WTC11 (cell line): ENCODE measurements at regions not wholly inside any gene's neighbourhood (a gene's known extent, or its start where the extent isn't known, plus 50 kb on each side); places are given as distances from the start of the nearest gene placed in this dataset.

Experiments
- ATAC-seq: fragments of 200-7000 bp; cut with Tn5 transposase; 2 replicates; pipeline ENCODE4 v1.10.0; 2021; ENCODE audit warnings: mild to moderate bottlenecking, moderate library complexity
- CTCF ChIA-PET: fragments of 300-600 bp; sonication (Branson Sonifier 250); formaldehyde crosslinking; loops from one replicate; lab custom pipeline; 2021; ENCODE audit warnings: antibody characterized with exemption; lab: Charles Lee
- POLR2A ChIA-PET: fragments of 350-600 bp; sonication (Branson Sonifier 250); formaldehyde crosslinking; loops from one replicate; lab custom pipeline; 2021; ENCODE audit warnings: antibody characterized with exemption; lab: Charles Lee
- DNase-seq: peaks from one replicate; pipeline ENCODE4 v3.0.0; 2021; ENCODE audit warnings: low spot score
- H3K27ac Mint-ChIP-seq: 2 replicates; pipeline ENCODE4 v1.8.0; 2021; ENCODE audit warnings: mixed read lengths
- H3K27me3 Mint-ChIP-seq: 2 replicates; pipeline ENCODE4 v1.8.0; 2021; ENCODE audit warnings: low read depth, mild to moderate bottlenecking, moderate library complexity, mixed read lengths
- H3K36me3 Mint-ChIP-seq: 2 replicates; pipeline ENCODE4 v1.8.0; 2021; ENCODE audit warnings: mixed read lengths
- H3K4me1 Mint-ChIP-seq: 2 replicates; pipeline ENCODE4 v1.8.0; 2022; ENCODE audit warnings: mixed read lengths
- H3K4me3 Mint-ChIP-seq: 2 replicates; pipeline ENCODE4 v1.8.0; 2021; ENCODE audit warnings: mild to moderate bottlenecking, moderate library complexity, mixed read lengths
- H3K9me3 Mint-ChIP-seq: 2 replicates; pipeline ENCODE4 v1.8.0; 2021; ENCODE audit warnings: mixed read lengths
- CREB1 ChIP-seq: sonication (generic); formaldehyde crosslinking; IDR thresholded peaks from 2 replicates; pipeline ENCODE4 v1.8.0; 2023; ENCODE audit warnings: mild to moderate bottlenecking, missing genetic modification reagents
- ELF4 ChIP-seq: sonication (generic); formaldehyde crosslinking; IDR thresholded peaks from 2 replicates; pipeline ENCODE4 v1.8.1; 2022; ENCODE audit warnings: low read depth, mild to moderate bottlenecking, moderate library complexity, missing genetic modification reagents
- EMX1 ChIP-seq: fragments of 250-450 bp; sonication (Bioruptor Pico); IDR thresholded peaks from 2 replicates; pipeline ENCODE4 v1.8.0; 2021; ENCODE audit warnings: mild to moderate bottlenecking
- GABPB1 ChIP-seq: sonication (generic); formaldehyde crosslinking; IDR thresholded peaks from 2 replicates; pipeline ENCODE4 v1.8.1; 2023; ENCODE audit warnings: mild to moderate bottlenecking, missing genetic modification reagents
- HMGA2 ChIP-seq: fragments of 250-450 bp; sonication (Bioruptor Pico); IDR thresholded peaks from 2 replicates; pipeline ENCODE4 v1.4.0; 2021; ENCODE audit warnings: mild to moderate bottlenecking, moderate library complexity
- JAZF1 ChIP-seq: fragments of 250-450 bp; sonication (Bioruptor Pico); IDR thresholded peaks from 2 replicates; pipeline ENCODE4 v1.9.0; 2021; ENCODE audit warnings: moderate library complexity, mild to moderate bottlenecking, inconsistent platforms
- KAT7 ChIP-seq: sonication (generic); formaldehyde crosslinking; IDR thresholded peaks from 2 replicates; pipeline ENCODE4 v1.8.1; 2023; ENCODE audit warnings: missing genetic modification reagents, mild to moderate bottlenecking, borderline replicate concordance
- TP53 ChIP-seq: sonication (generic); formaldehyde crosslinking; IDR thresholded peaks from 2 replicates; pipeline ENCODE4 v1.8.1; 2023; ENCODE audit warnings: mild to moderate bottlenecking, missing genetic modification reagents
- ZNF138 ChIP-seq: sonication (generic); formaldehyde crosslinking; conservative IDR thresholded peaks from 2 replicates; pipeline ENCODE4 v1.8.1; 2022; ENCODE audit warnings: mild to moderate bottlenecking, moderate library complexity, missing genetic modification reagents
- ZNF396 ChIP-seq: fragments of 250-450 bp; sonication (Bioruptor Pico); IDR thresholded peaks from 2 replicates; pipeline ENCODE4 v1.8.0; 2021; ENCODE audit warnings: mild to moderate bottlenecking, moderate library complexity, borderline replicate concordance
- TF ChIP-seq, protein P1 (sequence below): sonication (generic); formaldehyde crosslinking; IDR thresholded peaks from 2 replicates; pipeline ENCODE4 v1.8.0; 2022; ENCODE audit warnings: missing genetic modification reagents
- TF ChIP-seq, protein P2 (sequence below): fragments of 250-450 bp; sonication (Bioruptor Pico); IDR thresholded peaks from 2 replicates; pipeline ENCODE4 v1.8.0; 2021; ENCODE audit warnings: mild to moderate bottlenecking
- TF ChIP-seq, protein P3 (sequence below): fragments of 250-450 bp; sonication (Bioruptor Pico); IDR thresholded peaks from 2 replicates; pipeline ENCODE4 v1.9.0; 2021; ENCODE audit warnings: mild to moderate bottlenecking
- TF ChIP-seq, protein P4 (sequence below): fragments of 250-450 bp; sonication (Bioruptor Pico); conservative IDR thresholded peaks from 2 replicates; pipeline ENCODE4 v1.9.0; 2021; ENCODE audit warnings: mild to moderate bottlenecking
- TF ChIP-seq, protein P5 (sequence below): sonication (generic); formaldehyde crosslinking; IDR thresholded peaks from 2 replicates; pipeline ENCODE4 v1.8.1; 2023; ENCODE audit warnings: mild to moderate bottlenecking, moderate library complexity, missing genetic modification reagents
- TF ChIP-seq, protein P6 (sequence below): fragments of 200-600 bp; IDR thresholded peaks from 2 replicates; pipeline ENCODE4 v1.8.0; 2022; ENCODE audit warnings: antibody characterized with exemption

DNA sequence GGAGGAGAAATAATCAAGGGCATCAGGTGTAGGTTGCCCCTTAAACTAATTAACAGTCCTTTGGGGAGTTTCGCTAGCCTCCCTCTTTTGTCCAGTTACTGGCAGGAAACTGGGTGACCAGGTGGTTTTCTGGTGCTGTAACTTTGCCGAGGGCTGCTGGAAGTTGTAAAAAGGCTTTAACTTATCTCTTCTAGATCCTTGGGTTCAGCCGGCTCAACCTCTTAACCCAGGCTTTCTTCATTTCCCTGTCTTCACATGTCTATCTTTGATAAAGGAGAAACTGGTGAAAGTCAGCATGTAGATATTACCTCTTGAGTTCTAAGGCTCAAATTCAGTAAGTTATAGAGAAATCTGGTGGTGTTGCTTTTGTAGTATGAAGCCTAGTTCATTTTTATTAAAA, 289.7 kb upstream of the NRIP1 start:
- peaks cover 2% of the 10 kb centered on the region; the same call in 1 of the 2 replicates for H3K9me3 Mint-ChIP-seq
- no peak overlapping the region for H3K4me3 Mint-ChIP-seq
- no peaks in the 10 kb centered on the region for H3K36me3 Mint-ChIP-seq
- TF ChIP-seq JAZF1 (no peak), KAT7 (no peak), EMX1 (CRISPR knock-in tag) (no peak), ZNF138 (no peak), GABPB1 (CRISPR knock-in tag) (no peak), ELF4 (no peak), HMGA2 (CRISPR knock-in tag) (no peak), ZNF396 (no peak), TP53 (CRISPR knock-in tag) (no peak)
- TF ChIP-seq, protein P1, sequence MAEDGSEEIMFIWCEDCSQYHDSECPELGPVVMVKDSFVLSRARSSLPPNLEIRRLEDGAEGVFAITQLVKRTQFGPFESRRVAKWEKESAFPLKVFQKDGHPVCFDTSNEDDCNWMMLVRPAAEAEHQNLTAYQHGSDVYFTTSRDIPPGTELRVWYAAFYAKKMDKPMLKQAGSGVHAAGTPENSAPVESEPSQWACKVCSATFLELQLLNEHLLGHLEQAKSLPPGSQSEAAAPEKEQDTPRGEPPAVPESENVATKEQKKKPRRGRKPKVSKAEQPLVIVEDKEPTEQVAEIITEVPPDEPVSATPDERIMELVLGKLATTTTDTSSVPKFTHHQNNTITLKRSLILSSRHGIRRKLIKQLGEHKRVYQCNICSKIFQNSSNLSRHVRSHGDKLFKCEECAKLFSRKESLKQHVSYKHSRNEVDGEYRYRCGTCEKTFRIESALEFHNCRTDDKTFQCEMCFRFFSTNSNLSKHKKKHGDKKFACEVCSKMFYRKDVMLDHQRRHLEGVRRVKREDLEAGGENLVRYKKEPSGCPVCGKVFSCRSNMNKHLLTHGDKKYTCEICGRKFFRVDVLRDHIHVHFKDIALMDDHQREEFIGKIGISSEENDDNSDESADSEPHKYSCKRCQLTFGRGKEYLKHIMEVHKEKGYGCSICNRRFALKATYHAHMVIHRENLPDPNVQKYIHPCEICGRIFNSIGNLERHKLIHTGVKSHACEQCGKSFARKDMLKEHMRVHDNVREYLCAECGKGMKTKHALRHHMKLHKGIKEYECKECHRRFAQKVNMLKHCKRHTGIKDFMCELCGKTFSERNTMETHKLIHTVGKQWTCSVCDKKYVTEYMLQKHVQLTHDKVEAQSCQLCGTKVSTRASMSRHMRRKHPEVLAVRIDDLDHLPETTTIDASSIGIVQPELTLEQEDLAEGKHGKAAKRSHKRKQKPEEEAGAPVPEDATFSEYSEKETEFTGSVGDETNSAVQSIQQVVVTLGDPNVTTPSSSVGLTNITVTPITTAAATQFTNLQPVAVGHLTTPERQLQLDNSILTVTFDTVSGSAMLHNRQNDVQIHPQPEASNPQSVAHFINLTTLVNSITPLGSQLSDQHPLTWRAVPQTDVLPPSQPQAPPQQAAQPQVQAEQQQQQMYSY (CRISPR knock-in tag), result no peak
- TF ChIP-seq, protein P2, sequence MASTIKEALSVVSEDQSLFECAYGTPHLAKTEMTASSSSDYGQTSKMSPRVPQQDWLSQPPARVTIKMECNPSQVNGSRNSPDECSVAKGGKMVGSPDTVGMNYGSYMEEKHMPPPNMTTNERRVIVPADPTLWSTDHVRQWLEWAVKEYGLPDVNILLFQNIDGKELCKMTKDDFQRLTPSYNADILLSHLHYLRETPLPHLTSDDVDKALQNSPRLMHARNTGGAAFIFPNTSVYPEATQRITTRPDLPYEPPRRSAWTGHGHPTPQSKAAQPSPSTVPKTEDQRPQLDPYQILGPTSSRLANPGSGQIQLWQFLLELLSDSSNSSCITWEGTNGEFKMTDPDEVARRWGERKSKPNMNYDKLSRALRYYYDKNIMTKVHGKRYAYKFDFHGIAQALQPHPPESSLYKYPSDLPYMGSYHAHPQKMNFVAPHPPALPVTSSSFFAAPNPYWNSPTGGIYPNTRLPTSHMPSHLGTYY (CRISPR knock-in tag), result no peak
- TF ChIP-seq, protein P3, sequence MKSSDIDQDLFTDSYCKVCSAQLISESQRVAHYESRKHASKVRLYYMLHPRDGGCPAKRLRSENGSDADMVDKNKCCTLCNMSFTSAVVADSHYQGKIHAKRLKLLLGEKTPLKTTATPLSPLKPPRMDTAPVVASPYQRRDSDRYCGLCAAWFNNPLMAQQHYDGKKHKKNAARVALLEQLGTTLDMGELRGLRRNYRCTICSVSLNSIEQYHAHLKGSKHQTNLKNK, result no peak
- TF ChIP-seq, protein P4, sequence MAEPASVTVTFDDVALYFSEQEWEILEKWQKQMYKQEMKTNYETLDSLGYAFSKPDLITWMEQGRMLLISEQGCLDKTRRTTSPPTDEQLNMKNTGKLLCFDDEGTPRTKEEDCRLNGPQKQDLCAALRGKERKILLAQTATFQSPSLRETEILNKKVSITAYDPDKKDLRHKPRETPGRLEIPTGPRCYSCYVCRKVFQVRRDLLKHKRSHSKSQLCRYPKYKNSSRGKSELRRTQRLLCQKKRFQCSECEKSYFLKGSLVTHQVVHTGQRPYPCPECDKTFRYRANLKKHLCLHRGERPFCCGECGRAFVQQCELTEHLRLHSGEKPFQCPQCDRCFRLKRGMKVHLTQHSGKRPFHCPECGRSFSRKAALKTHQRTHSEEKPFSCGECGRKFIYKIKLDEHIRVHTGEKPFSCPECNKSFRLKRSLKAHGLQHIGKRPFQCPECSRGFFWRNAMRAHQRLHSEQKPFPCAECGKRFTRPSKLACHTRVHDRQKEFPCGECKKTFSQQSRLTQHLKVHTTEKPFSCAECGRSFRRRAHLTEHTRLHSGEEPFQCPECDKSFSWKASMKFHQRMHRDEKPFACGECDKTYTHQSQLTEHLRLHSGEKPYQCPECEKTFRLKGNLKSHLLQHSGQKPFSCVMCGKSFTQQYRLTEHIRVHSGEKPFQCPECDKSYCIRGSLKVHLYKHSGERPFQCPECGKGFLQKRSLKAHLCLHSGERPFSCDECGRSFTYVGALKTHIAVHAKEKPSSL (CRISPR knock-in tag), result no peak
- TF ChIP-seq, protein P5, sequence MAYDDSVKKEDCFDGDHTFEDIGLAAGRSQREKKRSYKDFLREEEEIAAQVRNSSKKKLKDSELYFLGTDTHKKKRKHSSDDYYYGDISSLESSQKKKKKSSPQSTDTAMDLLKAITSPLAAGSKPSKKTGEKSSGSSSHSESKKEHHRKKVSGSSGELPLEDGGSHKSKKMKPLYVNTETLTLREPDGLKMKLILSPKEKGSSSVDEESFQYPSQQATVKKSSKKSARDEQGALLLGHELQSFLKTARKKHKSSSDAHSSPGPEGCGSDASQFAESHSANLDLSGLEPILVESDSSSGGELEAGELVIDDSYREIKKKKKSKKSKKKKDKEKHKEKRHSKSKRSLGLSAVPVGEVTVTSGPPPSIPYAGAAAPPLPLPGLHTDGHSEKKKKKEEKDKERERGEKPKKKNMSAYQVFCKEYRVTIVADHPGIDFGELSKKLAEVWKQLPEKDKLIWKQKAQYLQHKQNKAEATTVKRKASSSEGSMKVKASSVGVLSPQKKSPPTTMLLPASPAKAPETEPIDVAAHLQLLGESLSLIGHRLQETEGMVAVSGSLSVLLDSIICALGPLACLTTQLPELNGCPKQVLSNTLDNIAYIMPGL, result no peak
- TF ChIP-seq, protein P6, sequence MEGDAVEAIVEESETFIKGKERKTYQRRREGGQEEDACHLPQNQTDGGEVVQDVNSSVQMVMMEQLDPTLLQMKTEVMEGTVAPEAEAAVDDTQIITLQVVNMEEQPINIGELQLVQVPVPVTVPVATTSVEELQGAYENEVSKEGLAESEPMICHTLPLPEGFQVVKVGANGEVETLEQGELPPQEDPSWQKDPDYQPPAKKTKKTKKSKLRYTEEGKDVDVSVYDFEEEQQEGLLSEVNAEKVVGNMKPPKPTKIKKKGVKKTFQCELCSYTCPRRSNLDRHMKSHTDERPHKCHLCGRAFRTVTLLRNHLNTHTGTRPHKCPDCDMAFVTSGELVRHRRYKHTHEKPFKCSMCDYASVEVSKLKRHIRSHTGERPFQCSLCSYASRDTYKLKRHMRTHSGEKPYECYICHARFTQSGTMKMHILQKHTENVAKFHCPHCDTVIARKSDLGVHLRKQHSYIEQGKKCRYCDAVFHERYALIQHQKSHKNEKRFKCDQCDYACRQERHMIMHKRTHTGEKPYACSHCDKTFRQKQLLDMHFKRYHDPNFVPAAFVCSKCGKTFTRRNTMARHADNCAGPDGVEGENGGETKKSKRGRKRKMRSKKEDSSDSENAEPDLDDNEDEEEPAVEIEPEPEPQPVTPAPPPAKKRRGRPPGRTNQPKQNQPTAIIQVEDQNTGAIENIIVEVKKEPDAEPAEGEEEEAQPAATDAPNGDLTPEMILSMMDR, result no peak
- no peaks in the 10 kb centered on the region for H3K27me3 Mint-ChIP-seq
- ATAC-seq (no peak), DNase-seq (no peak)
- H3K4me1 Mint-ChIP-seq, result peaks cover 12% of the 10 kb centered on the region
- no peak overlapping the region for H3K27ac Mint-ChIP-seq
- CTCF ChIA-PET, result no interaction called here
- POLR2A ChIA-PET, result no interaction called here

DNA sequence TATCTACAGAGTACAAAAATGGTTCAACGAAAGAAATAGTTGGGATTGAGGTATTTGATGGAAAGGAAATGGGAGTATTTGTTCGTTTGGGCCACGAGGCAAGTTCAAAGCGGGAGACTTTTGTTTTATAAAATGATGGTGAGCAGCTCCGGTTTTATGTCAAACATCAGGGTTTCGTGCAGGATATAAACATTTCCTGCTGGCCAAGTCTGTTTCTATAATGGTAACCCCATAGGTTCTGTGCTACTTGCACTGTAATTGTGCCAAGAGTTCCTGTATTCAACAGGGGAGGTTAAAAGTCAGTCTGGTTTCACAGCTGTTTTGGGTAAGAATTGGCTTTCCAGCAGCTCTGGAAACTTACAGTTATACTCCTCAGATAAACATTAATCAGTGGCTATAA, 290.3 kb upstream of the NRIP1 start:
- H3K9me3 Mint-ChIP-seq, result no peaks in the 10 kb centered on the region
- no peak for DNase-seq
- H3K27ac Mint-ChIP-seq, result no peak overlapping the region
- no peak overlapping the region for H3K4me3 Mint-ChIP-seq
- ChIA-PET CTCF (no interaction called here), POLR2A (no interaction called here)
- H3K27me3 Mint-ChIP-seq, result no peaks in the 10 kb centered on the region
- H3K36me3 Mint-ChIP-seq, result no peaks in the 10 kb centered on the region
- H3K4me1 Mint-ChIP-seq, result peaks cover 17% of the 10 kb centered on the region
- ATAC-seq, result no peak
- TF ChIP-seq CREB1, result no peak
- TF ChIP-seq, protein P4 (CRISPR knock-in tag), result no peak
